ENCODE measurements at regions not wholly inside any gene's neighbourhood (a gene's known extent, or its start where the extent isn't known, plus 50 kb on each side); places are given as distances from the start of the nearest gene placed in this dataset.

DNA sequence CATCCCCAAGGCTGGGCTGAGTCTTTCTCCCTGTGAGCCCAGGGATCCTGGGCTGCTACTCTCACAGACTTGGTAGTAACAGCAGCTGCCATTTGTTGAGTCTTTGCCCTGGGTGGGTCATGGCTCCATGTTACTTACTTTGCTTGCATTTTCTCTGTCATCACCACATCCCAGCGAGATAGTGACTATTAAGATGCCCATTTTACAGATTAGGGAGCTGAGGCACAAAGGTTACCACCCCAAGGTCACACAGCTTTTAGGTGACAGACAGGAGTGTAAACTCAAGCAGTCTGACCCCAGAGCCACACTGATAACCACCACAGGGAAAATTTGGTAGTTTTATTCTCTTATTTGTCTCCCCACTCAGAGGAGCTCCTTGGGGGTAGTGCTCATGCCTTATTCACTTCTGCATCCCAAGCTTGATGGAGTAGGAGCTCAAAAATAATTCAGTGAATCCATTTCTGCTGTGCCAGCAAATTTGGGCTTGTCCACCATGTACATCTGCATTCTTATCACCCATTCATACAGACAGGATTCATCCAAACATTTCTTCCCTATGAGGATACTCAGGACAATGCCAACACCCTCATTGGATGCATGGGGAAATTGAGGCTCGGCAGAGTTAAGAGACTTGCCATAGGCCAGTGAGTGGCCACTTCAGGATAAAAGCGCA, 263.2 kb downstream of the CBLN1 start:
- DNase-seq (no peak), ATAC-seq (no peak)
- H3K4me3 ChIP-seq, result no peak overlapping the region
- no peaks in the 10 kb centered on the region for H3K4me1 ChIP-seq
- intact Hi-C loops (cut with DNase I), result no loop called here
- H3K27ac ChIP-seq, result no peak overlapping the region
- peaks cover 26% of the 10 kb centered on the region for H3K27me3 ChIP-seq
- H3K9me3 ChIP-seq, result no peaks in the 10 kb centered on the region
- TF ChIP-seq, protein P1, sequence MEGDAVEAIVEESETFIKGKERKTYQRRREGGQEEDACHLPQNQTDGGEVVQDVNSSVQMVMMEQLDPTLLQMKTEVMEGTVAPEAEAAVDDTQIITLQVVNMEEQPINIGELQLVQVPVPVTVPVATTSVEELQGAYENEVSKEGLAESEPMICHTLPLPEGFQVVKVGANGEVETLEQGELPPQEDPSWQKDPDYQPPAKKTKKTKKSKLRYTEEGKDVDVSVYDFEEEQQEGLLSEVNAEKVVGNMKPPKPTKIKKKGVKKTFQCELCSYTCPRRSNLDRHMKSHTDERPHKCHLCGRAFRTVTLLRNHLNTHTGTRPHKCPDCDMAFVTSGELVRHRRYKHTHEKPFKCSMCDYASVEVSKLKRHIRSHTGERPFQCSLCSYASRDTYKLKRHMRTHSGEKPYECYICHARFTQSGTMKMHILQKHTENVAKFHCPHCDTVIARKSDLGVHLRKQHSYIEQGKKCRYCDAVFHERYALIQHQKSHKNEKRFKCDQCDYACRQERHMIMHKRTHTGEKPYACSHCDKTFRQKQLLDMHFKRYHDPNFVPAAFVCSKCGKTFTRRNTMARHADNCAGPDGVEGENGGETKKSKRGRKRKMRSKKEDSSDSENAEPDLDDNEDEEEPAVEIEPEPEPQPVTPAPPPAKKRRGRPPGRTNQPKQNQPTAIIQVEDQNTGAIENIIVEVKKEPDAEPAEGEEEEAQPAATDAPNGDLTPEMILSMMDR (IDR thresholded peaks at IDR 0.05), result no peak
- H3K36me3 ChIP-seq, result no peaks in the 10 kb centered on the region

DNA sequence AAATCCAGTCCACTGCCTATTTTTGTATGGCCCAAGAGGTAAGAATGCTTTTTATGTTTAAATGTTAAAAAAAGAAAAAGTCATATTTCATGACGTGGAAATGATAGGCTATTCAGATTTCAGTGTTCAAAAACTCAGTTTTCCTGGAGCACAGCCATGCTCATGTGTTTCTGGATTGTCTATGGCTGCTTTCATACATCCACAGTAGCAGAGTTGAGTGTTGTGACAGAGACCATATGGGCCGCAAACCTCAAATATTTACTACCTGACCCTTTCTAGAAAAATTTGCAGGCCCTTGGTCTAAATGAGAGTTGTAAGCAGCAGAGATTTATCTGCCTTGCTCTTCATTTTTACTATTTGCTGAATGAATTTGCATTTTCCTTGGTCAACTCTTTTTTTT, 264.1 kb downstream of the CBLN1 start:
- TF ChIP-seq, protein P1 (IDR thresholded peaks at IDR 0.05), result no peak
- peaks cover 26% of the 10 kb centered on the region for H3K27me3 ChIP-seq
- ATAC-seq (no peak), DNase-seq (no peak)
- H3K4me1 ChIP-seq, result no peaks in the 10 kb centered on the region
- H3K36me3 ChIP-seq, result no peaks in the 10 kb centered on the region
- H3K9me3 ChIP-seq, result no peaks in the 10 kb centered on the region
- intact Hi-C loops (cut with DNase I), result no loop called here
- H3K4me3 ChIP-seq, result no peak overlapping the region
- no peak overlapping the region for H3K27ac ChIP-seq

DNA sequence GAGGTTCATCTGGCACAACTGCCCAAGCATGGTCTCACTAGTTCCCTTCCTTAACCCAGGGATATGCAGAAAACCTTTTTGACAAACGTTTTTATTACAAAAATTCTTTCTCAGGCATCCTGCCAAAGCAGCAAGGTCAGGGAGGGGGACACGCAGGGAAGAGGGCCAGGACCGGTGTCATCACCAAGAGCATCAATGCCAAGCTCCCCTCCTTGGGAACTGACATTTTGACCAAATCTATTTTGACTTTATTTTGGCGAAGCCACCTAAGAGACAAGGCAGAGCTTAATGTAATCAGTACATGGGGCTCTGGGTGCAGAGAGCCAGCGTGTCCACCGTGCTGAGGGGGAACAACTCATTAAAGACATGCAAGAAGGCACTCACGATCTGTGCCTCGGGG, 265.2 kb downstream of the CBLN1 start:
- ATAC-seq (no peak), DNase-seq (no peak)
- no peaks in the 10 kb centered on the region for H3K9me3 ChIP-seq
- no peaks in the 10 kb centered on the region for H3K4me1 ChIP-seq
- TF ChIP-seq, protein P1 (IDR thresholded peaks at IDR 0.05), result no peak
- no peaks in the 10 kb centered on the region for H3K36me3 ChIP-seq
- H3K27ac ChIP-seq, result no peak overlapping the region
- intact Hi-C loops (cut with DNase I), result no loop called here
- H3K27me3 ChIP-seq, result peaks cover 26% of the 10 kb centered on the region
- H3K4me3 ChIP-seq, result no peak overlapping the region

DNA sequence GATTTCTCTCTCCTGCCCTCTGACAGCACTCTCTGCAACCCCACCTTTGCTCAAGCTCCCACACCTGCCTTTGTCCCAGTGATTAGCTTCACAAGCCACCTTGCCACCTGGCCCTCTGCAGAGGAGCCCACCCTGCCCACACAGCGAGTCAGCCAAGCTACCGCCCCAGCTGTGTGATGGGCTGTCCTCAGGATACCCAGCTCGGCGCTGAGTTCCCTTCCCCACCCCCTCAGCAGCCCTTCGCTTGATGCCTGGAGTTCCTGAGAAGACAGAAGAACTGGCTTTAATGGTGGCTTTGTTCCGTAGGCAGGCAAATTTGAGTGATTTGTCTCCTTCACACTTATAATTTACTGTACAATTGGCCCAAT, 266.4 kb downstream of the CBLN1 start:
- no peak for ATAC-seq
- H3K27me3 ChIP-seq, result peaks cover 18% of the 10 kb centered on the region
- TF ChIP-seq, protein P1 (IDR thresholded peaks at IDR 0.05), result no peak

DNA sequence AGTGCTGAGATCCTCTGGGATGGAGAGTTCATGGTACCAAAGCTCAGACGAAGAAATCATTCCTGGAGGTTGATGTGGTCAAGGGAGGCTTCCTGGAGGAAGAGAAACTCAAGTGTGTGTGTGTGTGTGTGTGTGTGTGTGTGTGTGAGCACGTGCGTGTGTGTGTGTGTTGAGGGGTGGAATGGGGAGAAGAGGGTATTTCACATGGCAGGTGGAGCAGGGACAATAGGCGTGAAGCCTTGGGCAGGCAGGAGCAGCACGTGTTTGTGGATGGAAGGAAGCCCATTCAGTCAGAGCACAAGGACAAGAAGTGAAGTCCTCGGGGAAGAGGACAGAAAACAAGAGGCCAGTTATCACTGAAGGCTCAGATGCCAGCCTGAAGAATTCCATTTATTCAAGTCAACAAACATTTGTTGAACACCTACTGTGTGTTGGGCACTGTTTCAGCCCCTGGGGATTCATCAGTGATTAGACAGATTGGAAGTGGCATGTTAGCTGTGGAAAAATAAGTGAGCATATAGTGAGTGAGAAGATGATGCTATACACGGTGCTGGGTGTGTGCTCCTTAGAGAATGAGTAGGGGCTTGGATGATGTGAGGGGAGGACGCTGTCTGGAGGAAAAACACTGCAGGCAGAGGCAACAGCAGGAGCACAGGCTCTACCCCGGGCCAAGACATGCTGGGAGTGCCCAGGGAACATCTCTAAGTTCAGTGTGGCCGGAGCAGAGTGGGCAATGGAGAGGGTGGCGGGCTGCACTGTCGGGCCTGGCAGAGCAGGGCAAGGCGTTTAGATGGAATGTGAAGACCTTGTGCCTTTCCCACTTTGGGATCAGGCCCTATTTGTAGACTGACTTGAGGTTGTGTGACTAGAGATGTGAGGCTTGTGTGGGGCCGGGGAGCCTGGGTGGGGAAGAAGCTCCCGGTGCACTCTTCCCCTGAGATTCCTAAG, 267.1 kb downstream of the CBLN1 start:
- Histone ChIP-seq H3K27ac (no peak overlapping the region), H3K27me3 (peaks cover 12% of the 10 kb centered on the region), H3K9me3 (no peaks in the 10 kb centered on the region), H3K4me3 (no peak overlapping the region), H3K36me3 (no peaks in the 10 kb centered on the region), H3K4me1 (no peaks in the 10 kb centered on the region)
- intact Hi-C loops (cut with DNase I), result no loop called here
- ATAC-seq (no peak), DNase-seq (no peak)
- TF ChIP-seq, protein P1 (IDR thresholded peaks at IDR 0.05), result no peak

More for the DNA sequence above, 266.4 kb downstream of the CBLN1 start:
- no peak overlapping the region for H3K27ac ChIP-seq
- no peaks in the 10 kb centered on the region for H3K36me3 ChIP-seq
- no peak for DNase-seq
- no peaks in the 10 kb centered on the region for H3K4me1 ChIP-seq
- no peak overlapping the region for H3K4me3 ChIP-seq
- intact Hi-C loops (cut with DNase I), result no loop called here
- H3K9me3 ChIP-seq, result no peaks in the 10 kb centered on the region

Data from upper lobe of right lung (tissue), 1 donor.